A549 (cell line): ENCODE measurements at regions not wholly inside any gene's neighbourhood (a gene's known extent, or its start where the extent isn't known, plus 50 kb on each side); places are given as distances from the start of the nearest gene placed in this dataset.

Experiments
- ATAC-seq, 2 experiments: fragments of 200-7000 bp in 1 of 2; fragments of >200 bp in 1 of 2; cut with Nextera tagmentation in 1 of 2; cut with Tn5 transposase in 1 of 2; 3 replicates each; pipeline versions ENCODE4 v1.8.0 to v1.9.1; 2018 to 2020; ENCODE audit warnings: mild to moderate bottlenecking in 1 of 2, moderate library complexity in 1 of 2
- CTCF ChIA-PET: fragments of 300-600 bp; sonication (Branson Sonifier 250); formaldehyde crosslinking; extraction: SDS; loops from one replicate; lab custom pipeline; 2021; ENCODE audit warnings: antibody characterized with exemption, inconsistent platforms; lab: Yijun Ruan, JAX
- POLR2A ChIA-PET: fragments of 350-600 bp; formaldehyde crosslinking; extraction: SDS; loops from one replicate; lab custom pipeline; 2021; ENCODE audit warnings: antibody characterized with exemption, inconsistent platforms; lab: Yijun Ruan, JAX
- DNase-seq, 2 experiments: peaks; one replicate each; pipeline versions ENCODE4 v3.0.0 to v3.0.0-alpha.2; 2011 to 2016; ENCODE audit warnings: low read depth in 1 of 2, low spot score in 1 of 2
- FAIRE-seq: peaks from 2 replicates; lab custom pipeline; 2011; peaks lifted over from hg19 to GRCh38; lab: Jason Lieb, UNC
- H3K27ac ChIP-seq, 2 experiments: fragments of >200 bp; sonication (Bioruptor Twin); formaldehyde crosslinking; 3 replicates each; pipeline ENCODE4 v1.5.1; 2016 to 2017
- H3K4me1 ChIP-seq: fragments of >200 bp; sonication (Bioruptor Twin); formaldehyde crosslinking; 3 replicates; pipeline ENCODE4 v1.6.1; 2016
- H3K4me2 ChIP-seq: fragments of >200 bp; sonication (Bioruptor Twin); formaldehyde crosslinking; 3 replicates; pipeline ENCODE4 v1.6.1; 2016
- H3K4me3 ChIP-seq: fragments of >200 bp; sonication (Bioruptor Twin); formaldehyde crosslinking; 3 replicates; pipeline ENCODE4 v1.5.1; 2016
- H3K9me3 ChIP-seq: fragments of >200 bp; sonication (Bioruptor Twin); formaldehyde crosslinking; 3 replicates; pipeline ENCODE4 v1.6.1; 2016
- BCL3 ChIP-seq: fragments of >200 bp; sonication (Bioruptor Twin); formaldehyde crosslinking; IDR thresholded peaks from 3 replicates; pipeline ENCODE4 v1.6.1; 2016
- CHD2 ChIP-seq: fragments of 150-350 bp; IDR thresholded peaks from 2 replicates; pipeline ENCODE4 v1.6.1; 2014; ENCODE audit warnings: low read length; ENCODE audit not compliant: partially characterized antibody
- EHF ChIP-seq: fragments of 250-450 bp; sonication (Bioruptor Pico); IDR thresholded peaks from 2 replicates; pipeline ENCODE4 v1.5.0; 2020; ENCODE audit warnings: mild to moderate bottlenecking
- EHMT2 ChIP-seq: fragments of 200-600 bp; sonication (generic); IDR thresholded peaks from 2 replicates; pipeline ENCODE4 v1.6.1; 2016; ENCODE audit warnings: antibody characterized with exemption, low read depth, mild to moderate bottlenecking, moderate library complexity
- ELK1 ChIP-seq: fragments of 150-350 bp; IDR thresholded peaks from 2 replicates; pipeline ENCODE4 v1.6.1; 2014; ENCODE audit warnings: low read depth, mild to moderate bottlenecking, low read length
- FOSL2 ChIP-seq, 2 experiments: fragments of 450-650 bp in 1 of 2; fragments of >200 bp in 1 of 2; sonication (Bioruptor Twin) in 1 of 2; formaldehyde crosslinking; IDR thresholded peaks; 2 replicates each; pipeline versions ENCODE4 v1.5.0 to v1.6.1; 2016 to 2020; ENCODE audit warnings: mild to moderate bottlenecking in 1 of 2, moderate library complexity in 1 of 2
- HDAC2 ChIP-seq: fragments of 200-600 bp; sonication (generic); IDR thresholded peaks from 2 replicates; pipeline ENCODE4 v1.6.1; 2016
- HEYL ChIP-seq: fragments of 250-450 bp; sonication (Bioruptor Pico); IDR thresholded peaks from 2 replicates; pipeline ENCODE4 v1.8.0; 2021; ENCODE audit warnings: mild to moderate bottlenecking, moderate library complexity
- HMGXB4 ChIP-seq: fragments of 250-450 bp; sonication (Bioruptor Pico); IDR thresholded peaks from 2 replicates; pipeline ENCODE4 v1.5.0; 2021; ENCODE audit warnings: mild to moderate bottlenecking, moderate library complexity, borderline replicate concordance
- HOXA7 ChIP-seq: fragments of 250-450 bp; sonication (Bioruptor Pico); IDR thresholded peaks from 2 replicates; pipeline ENCODE4 v1.5.0; 2020; ENCODE audit warnings: mild to moderate bottlenecking, moderate library complexity
- JUN ChIP-seq, 2 experiments: fragments of >200 bp; sonication (Bioruptor Twin); formaldehyde crosslinking; IDR thresholded peaks; 2 replicates in 1 of 2; 3 replicates in 1 of 2; pipeline ENCODE4 v1.6.1; 2016 to 2017
- KDM1A ChIP-seq: fragments of 200-600 bp; sonication (generic); IDR thresholded peaks from 2 replicates; pipeline ENCODE4 v1.6.1; 2016; ENCODE audit warnings: low read depth, mild to moderate bottlenecking
- MAFK ChIP-seq: fragments of 450-650 bp; IDR thresholded peaks from 2 replicates; pipeline ENCODE4 v1.6.1; 2014; ENCODE audit not compliant: partially characterized antibody
- MYC ChIP-seq: IDR thresholded peaks from 2 replicates; pipeline ENCODE4 v1.6.1; 2012; ENCODE audit warnings: mild to moderate bottlenecking, inconsistent platforms, low read length, improper control_type of control experiment, borderline replicate concordance
- NPAS2 ChIP-seq: fragments of 250-450 bp; sonication (Bioruptor Pico); IDR thresholded peaks from 2 replicates; pipeline ENCODE4 v1.8.0; 2022; ENCODE audit warnings: mild to moderate bottlenecking, moderate library complexity, borderline replicate concordance
- NR3C1 ChIP-seq: fragments of >200 bp; sonication (Bioruptor Twin); formaldehyde crosslinking; IDR thresholded peaks from 3 replicates; pipeline ENCODE4 v1.6.1; 2017
- PHF8 ChIP-seq: fragments of 200-600 bp; sonication (generic); IDR thresholded peaks from 2 replicates; pipeline ENCODE4 v1.6.1; 2016; ENCODE audit warnings: low read depth, mild to moderate bottlenecking, antibody characterized with exemption, moderate library complexity, borderline replicate concordance
- RCOR1 ChIP-seq: fragments of 150-350 bp; IDR thresholded peaks from 2 replicates; pipeline ENCODE4 v1.6.1; 2014; ENCODE audit warnings: antibody characterized with exemption, low read length, low read depth
- SREBF2 ChIP-seq: fragments of 450-650 bp; IDR thresholded peaks from 2 replicates; pipeline ENCODE4 v1.6.1; 2014; ENCODE audit warnings: mild to moderate bottlenecking, moderate library complexity
- TP53 ChIP-seq: fragments of 250-450 bp; sonication (Bioruptor Pico); IDR thresholded peaks from 2 replicates; pipeline ENCODE4 v1.5.0; 2021; ENCODE audit warnings: mild to moderate bottlenecking, moderate library complexity
- WGBS: methylation state at CpG from one replicate; pipeline ENCODE4 v1.1.6; 2017; ENCODE audit errors: missing lambda C conversion rate; 5-methylcytosine and 5-hydroxymethylcytosine counted together
- TF ChIP-seq, protein P1 (sequence below): fragments of 200-600 bp; sonication (generic); IDR thresholded peaks from 2 replicates; pipeline ENCODE4 v1.6.1; 2016; ENCODE audit warnings: antibody characterized with exemption, mild to moderate bottlenecking, moderate library complexity
- TF ChIP-seq, protein P2 (sequence below): IDR thresholded peaks from 2 replicates; pipeline ENCODE4 v1.6.1; 2012

GRCh38 chr7:91630581-91631380 is 249.7 kb downstream of the MTERF1 start:
- no peak overlapping the region for H3K4me2 ChIP-seq
- ATAC-seq (no peak), DNase-seq (no peak), FAIRE-seq (no peak)
- H3K27ac ChIP-seq = no peak overlapping the region
- H3K4me3 ChIP-seq = no peak overlapping the region
- H3K4me1 ChIP-seq = peaks cover 3% of the 10 kb centered on the region; the same call in 1 of the 3 replicates
- 27% methylated on average over 1 of the region's 1 CpG for WGBS
- no peak for TF ChIP-seq KDM1A
- no peak for TF ChIP-seq MYC
- TF ChIP-seq CHD2 = no peak
- no peak for TF ChIP-seq ELK1
- no peak for TF ChIP-seq EHF
- no peaks in the 10 kb centered on the region for H3K9me3 ChIP-seq
- POLR2A ChIA-PET = no interaction called here
- CTCF ChIA-PET = no interaction called here

DNA sequence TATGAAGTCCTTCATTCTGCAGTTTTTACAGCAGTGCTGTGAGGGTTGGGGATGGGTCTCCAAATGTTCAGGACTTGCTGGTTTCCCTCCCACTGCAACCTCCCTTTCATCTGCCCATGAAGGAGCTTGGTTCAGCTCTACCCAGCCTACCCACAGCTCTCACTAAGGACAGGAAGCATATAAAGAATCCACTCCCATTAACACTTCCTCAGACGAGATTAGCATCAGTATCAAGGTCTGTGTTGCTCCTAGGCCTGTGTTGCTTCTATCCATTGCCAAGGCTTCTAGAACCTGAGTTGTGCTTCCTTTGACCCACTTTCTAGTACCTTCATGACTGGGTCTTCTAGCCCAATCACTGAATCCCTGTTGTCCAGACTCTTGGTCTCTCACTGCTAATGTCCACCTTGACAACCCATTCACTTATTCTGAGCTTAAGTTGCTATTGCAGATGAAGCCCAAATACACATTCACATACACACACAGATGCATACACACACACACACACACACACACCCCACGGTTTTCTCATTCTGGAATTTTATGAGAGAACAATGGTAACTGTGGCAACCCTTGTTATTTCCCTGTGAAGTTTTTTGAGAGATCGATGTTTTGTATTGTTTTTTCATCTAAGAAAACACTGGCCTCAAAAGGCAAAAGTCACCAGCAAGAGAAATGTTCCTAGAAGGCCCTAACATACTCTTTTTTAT is 248.1 kb downstream of the MTERF1 start:
- whole genome bisulfite sequencing = 18% methylated on average over 3 of the region's 3 CpGs
- FAIRE-seq (no peak), ATAC-seq (no peak), DNase-seq (no peak)
- Histone ChIP-seq H3K27ac (no peak overlapping the region), H3K9me3 (no peaks in the 10 kb centered on the region), H3K4me3 (no peak overlapping the region), H3K4me1 (peaks cover 3% of the 10 kb centered on the region; the same call in 1 of the 3 replicates), H3K4me2 (no peak overlapping the region)
- no peak for TF ChIP-seq JUN (IDR thresholded peaks at IDR 0.05)
- TF ChIP-seq, protein P1, sequence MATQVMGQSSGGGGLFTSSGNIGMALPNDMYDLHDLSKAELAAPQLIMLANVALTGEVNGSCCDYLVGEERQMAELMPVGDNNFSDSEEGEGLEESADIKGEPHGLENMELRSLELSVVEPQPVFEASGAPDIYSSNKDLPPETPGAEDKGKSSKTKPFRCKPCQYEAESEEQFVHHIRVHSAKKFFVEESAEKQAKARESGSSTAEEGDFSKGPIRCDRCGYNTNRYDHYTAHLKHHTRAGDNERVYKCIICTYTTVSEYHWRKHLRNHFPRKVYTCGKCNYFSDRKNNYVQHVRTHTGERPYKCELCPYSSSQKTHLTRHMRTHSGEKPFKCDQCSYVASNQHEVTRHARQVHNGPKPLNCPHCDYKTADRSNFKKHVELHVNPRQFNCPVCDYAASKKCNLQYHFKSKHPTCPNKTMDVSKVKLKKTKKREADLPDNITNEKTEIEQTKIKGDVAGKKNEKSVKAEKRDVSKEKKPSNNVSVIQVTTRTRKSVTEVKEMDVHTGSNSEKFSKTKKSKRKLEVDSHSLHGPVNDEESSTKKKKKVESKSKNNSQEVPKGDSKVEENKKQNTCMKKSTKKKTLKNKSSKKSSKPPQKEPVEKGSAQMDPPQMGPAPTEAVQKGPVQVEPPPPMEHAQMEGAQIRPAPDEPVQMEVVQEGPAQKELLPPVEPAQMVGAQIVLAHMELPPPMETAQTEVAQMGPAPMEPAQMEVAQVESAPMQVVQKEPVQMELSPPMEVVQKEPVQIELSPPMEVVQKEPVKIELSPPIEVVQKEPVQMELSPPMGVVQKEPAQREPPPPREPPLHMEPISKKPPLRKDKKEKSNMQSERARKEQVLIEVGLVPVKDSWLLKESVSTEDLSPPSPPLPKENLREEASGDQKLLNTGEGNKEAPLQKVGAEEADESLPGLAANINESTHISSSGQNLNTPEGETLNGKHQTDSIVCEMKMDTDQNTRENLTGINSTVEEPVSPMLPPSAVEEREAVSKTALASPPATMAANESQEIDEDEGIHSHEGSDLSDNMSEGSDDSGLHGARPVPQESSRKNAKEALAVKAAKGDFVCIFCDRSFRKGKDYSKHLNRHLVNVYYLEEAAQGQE = no peak
- TF ChIP-seq HOXA7 (CRISPR knock-in tag) = no peak
- no peak for TF ChIP-seq BCL3
- no peak for TF ChIP-seq TP53 (CRISPR knock-in tag)
- TF ChIP-seq, protein P2, sequence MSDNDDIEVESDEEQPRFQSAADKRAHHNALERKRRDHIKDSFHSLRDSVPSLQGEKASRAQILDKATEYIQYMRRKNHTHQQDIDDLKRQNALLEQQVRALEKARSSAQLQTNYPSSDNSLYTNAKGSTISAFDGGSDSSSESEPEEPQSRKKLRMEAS = no peak
- no peak for TF ChIP-seq SREBF2
- no peak for TF ChIP-seq RCOR1
- TF ChIP-seq HMGXB4 (CRISPR knock-in tag) = no peak
- no peak for TF ChIP-seq NR3C1
- TF ChIP-seq NPAS2 (CRISPR knock-in tag) = no peak
- no peak for TF ChIP-seq FOSL2 (IDR thresholded peaks at IDR 0.05)
- no peak for TF ChIP-seq FOSL2 (CRISPR knock-in tag; IDR thresholded peaks at IDR 0.05)
- TF ChIP-seq CHD2 = no peak
- TF ChIP-seq HDAC2 = no peak
- TF ChIP-seq KDM1A = no peak
- no peak for TF ChIP-seq HEYL
- TF ChIP-seq PHF8 = no peak
- TF ChIP-seq MAFK = no peak
- TF ChIP-seq EHMT2 = no peak
- ChIA-PET CTCF (interaction anchor here (1.2 kb wide), 1 partner anchor 550 kb away, joined by 3 read pairs; no protein-coding TSS in a partner anchor), POLR2A (interaction anchor here (0.5 kb wide), 1 partner anchor 1204 kb away, joined by 5 read pairs; the partner anchor contains the start of gene CDK6)
